GM12864 (cell line): ENCODE measurements at regions not wholly inside any gene's neighbourhood (a gene's known extent, or its start where the extent isn't known, plus 50 kb on each side); places are given as distances from the start of the nearest gene placed in this dataset.

Experiments
- DNase-seq: peaks from one replicate; pipeline ENCODE4 v3.0.0-alpha.2; 2011; ENCODE audit warnings: low read depth
- H3K4me3 ChIP-seq: 2 replicates; pipeline ENCODE4 v1.5.1; 2011; ENCODE audit warnings: mild to moderate bottlenecking, low read depth, low read length, control low read depth
- CTCF ChIP-seq: IDR thresholded peaks from 2 replicates; pipeline ENCODE4 v1.5.1; 2011; ENCODE audit warnings: low read depth, mild to moderate bottlenecking, moderate library complexity, low read length, control low read depth, inconsistent platforms; ENCODE audit errors: missing control alignments

GRCh38 chr2:138228101-138228500 lies 263.8 kb downstream of the HNMT start:
- TF ChIP-seq CTCF = no peak
- H3K4me3 ChIP-seq = no peak overlapping the region
- no peak for DNase-seq

- TF ChIP-seq CTCF = no peak
- H3K4me3 ChIP-seq = no peak overlapping the region
- DNase-seq = no peak
These were observed 267.3 kb upstream of the SPOPL start for GRCh38 chr2:138234265-138234664.

- TF ChIP-seq CTCF = no peak
- DNase-seq = no peak
- no peak overlapping the region for H3K4me3 ChIP-seq
These were observed 266.5 kb upstream of the SPOPL start for GRCh38 chr2:138235041-138235440.

- no peak for TF ChIP-seq CTCF
- no peak overlapping the region for H3K4me3 ChIP-seq
- DNase-seq = no peak
These were observed 265.4 kb upstream of the SPOPL start for GRCh38 chr2:138236142-138236541.

- TF ChIP-seq CTCF = no peak
- no peak for DNase-seq
- H3K4me3 ChIP-seq = no peak overlapping the region
These were observed 263.7 kb upstream of the SPOPL start for GRCh38 chr2:138237667-138238384.

GRCh38 chr2:138238908-138239307 lies 262.7 kb upstream of the SPOPL start:
- DNase-seq = no peak
- no peak for TF ChIP-seq CTCF
- no peak overlapping the region for H3K4me3 ChIP-seq

- H3K4me3 ChIP-seq = no peak overlapping the region
- TF ChIP-seq CTCF = no peak
- DNase-seq = no peak
These were observed 261.6 kb upstream of the SPOPL start for GRCh38 chr2:138239902-138240491.
